ENCODE measurements at regions not wholly inside any gene's neighbourhood (a gene's known extent, or its start where the extent isn't known, plus 50 kb on each side); places are given as distances from the start of the nearest gene placed in this dataset.

DNA sequence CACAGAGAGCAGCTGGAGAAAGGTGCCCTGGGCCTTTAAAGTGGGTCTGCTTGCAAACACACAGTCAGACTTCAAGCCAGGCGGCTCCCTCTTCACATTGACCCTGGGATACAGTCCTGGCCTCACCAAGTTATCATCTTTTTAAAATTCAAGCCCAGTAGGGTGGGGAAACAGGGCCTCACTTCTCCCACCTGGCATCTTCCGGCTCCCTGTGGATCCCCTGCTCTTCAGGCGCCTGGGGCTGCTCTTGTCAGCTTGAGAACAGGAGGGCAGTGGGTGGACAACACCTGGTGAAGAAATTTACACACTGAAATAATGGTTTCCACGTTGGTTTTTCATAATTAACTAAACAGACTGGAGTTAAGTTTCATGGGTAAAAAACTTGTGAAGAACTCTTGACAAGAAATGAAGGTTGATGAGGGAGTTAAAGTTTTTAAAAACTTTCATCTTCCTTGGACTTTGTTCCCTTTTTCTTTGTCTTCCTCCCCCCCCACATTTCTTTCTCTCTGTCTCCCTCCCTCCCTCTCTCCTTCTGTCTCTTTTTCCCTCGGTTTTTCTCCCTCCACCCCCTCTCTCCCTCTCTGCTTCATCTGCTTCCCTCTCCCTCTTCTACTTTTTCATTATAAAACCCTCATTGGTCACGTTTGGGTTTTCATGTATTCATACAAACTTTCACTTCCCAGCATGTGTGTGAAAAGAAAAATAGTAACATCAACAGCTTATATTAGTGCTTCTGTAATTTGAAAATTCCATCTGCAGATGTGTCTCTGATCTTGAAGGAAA, 219.6 kb downstream of the DMRT2 start:
- no peak for DNase-seq

DNA sequence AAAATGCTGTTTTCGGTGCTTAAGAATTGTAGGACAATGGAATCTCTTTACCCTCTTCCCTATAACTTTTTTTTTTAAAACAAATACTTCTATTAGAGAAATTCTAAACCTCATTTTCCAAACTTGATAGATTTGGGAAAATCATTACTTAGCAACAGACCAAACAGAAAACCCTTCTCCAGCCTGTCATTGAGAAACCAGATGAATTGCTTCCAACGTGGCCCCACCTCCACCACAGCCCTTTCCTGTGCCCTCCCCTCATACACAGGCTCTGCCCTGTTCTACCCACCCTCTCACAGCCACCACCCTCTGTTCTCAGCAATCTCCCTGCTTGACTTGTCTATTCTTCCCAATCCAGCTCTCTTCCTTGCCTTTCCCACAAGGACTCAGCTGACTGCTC, 221.2 kb downstream of the DMRT2 start:
- DNase-seq: no peak

DNA sequence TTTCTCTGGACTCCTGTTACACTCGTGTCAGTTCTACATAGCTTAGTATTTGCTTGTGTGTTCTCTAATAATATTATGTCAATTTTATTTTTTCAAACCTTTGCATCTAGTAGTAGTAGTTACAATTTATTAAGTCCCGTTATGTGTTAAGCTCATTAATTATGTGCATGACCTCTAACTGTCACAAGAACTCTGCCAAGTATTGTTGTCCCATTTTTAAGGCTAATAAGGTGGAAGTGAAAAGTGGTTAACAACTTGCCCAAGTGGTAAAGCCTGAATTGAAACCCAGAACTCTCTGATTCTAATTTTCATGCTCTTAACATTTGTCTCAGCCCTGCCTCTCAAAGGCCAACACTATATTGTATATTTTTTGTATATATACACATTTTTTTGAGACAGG, 221.6 kb downstream of the DMRT2 start:
- no peak for DNase-seq

DNA sequence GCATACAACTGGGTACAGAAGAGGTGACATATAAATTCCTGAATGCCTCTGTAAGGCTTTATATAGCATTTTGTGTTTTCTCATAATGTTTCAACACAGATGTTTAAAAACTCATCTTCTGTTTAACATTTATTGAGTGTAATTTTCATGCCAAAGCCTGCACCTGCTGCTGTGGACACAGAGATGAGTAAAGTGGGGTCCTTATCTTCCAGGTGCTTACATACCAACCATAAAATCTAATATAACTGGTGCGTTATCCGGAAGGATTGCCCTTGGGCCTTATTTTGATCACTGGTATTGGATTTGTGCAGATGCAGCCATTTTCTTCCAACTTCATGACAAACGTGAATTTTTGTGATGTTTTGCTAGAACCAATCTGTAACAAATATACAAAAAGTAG, 222.3 kb downstream of the DMRT2 start:
- no peak for DNase-seq

DNA sequence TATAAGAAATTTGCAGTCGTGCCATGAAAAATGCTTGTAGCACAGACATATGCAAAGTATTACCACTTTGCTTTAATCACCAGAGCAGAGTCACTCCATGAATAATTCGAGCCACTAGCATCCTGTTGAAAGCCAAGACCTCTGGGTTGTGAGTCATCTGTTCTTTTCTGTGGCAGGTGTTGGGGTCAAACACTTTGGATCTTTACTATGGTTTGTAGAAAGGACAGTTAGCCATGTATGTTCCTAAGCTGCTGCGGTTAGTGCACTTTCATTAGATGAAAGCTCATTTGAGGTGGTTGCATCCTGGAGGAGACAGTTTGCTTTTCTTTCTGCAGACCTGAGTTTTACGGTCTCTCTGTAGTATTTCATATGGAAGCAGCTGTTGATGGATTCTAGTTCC, 223.7 kb downstream of the DMRT2 start:
- no peak for DNase-seq

DNA sequence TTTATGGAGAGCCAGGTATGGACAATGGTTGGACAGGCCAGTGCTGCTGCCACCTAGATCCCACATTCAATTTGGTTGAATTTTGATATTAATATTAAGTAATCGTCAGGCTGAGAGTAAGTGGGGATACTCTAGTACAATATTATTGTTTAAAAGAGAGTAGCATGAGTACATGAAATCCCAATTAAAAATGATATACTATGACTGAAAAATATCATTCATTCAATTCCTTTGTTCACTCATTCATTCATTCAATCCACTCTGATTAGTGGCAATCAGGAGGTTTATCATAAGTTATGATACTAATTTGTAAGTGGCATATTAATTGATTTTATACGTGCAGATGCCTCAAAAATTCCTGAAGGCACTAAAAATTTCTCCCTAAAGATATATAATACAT, 224.2 kb downstream of the DMRT2 start:
- no peak for DNase-seq

DNA sequence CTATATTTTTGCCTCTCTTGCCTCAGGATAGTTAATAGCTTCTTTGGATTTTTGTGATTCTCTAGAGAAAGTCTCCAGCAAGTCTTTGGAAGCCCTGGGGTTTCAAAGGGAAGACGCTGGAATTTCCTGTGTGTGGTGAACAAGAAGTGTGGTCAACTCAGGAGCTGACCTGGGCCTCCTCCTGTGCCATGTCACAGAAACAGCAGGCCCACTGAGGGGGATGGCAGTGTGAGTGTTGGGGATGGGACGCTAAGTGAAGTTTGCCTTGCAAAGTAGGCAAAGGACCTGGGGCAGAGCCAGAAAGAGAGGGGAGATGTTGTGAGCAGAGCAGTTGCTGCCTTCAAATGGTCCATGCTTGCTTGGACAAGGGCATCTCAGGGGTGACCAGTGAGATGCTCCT, 226.3 kb downstream of the DMRT2 start:
- no peak for DNase-seq

DNA sequence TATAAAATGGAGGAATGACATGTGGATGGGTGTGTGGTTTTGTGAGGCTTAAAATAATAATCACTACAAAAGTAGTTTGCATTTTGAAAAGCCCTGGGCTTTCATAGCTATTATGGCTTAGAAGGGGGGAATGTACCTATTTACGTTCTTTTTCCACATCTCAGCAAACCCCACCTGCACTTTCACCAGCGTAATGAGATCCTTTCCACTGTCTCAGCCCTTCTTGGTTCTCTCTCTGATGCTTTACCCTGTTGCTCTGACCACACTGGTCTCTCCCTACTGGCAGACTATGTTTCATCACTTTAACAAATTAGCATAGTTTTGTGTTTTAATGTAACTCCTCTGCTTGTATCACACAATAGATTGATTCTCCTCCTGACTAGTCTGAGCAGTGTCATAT, 234.6 kb downstream of the DMRT2 start:
- DNase-seq: no peak

DNA sequence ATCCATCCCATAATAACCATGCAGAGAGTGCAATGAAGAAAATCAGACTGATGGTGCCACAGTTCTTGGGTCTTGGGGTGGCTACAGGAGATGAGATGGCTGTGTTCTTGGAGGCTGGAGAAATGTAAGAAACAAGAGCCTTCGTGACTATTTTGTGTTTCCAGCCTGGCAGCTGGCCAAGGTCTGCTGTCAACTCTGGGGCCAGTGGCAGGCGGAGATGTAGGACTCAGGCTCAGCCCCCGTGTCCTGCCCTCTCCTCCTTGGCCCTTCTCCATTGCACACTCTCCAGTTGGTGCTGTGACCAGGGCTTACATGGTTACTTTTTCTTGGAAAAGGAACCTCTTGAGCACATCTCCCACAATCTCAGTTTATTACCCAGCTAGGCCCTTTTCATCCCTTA, 235.4 kb downstream of the DMRT2 start:
- DNase-seq: no peak

DNA sequence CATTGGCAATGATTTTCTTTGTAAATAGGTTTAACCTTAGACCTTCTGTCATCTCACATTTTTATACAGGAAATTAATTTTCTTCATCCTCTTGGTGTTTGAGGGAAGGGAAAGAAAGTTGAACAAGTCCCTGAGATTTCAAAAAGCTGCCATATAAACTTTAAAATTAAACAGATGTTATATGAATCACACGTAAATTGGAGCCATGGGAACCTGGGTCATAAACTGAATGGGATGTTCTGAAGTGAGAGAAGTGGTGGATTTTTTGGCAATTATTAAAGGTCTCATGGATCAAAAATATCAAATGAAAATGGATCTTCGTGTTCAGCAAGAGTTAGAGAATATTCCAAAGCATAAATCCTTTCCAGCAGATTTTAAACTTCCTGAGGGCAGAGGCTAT, 242.2 kb downstream of the DMRT2 start:
- DNase-seq: no peak

DNA sequence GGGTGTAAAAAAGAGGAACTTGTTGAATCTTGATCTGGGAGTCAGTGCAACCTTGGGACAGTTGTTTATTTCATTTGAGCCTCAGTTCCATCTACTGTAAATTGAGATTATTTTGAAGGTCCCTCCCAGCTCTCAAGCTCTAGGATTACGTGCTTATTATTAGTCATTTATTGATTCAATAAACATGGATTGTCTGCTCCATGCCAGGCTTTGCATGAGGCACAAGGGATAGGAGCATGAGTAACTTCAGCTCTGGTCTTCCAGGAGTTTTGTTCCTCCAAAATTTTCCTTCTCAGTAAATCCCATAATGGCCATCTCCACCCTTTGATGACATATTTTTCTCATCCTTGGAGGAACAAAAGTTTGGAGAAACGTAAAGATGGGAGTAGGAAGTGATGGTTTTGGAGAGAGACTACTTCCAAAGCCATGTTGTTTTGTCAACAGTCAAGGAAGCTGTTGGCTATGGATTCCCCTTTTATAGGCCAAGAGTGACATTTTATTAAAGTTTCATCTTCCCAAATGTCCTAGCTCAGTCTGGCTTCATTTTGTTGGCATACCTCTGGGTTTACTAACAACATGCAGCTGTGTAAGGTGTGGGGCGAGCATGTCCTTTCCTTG, 244.6 kb downstream of the DMRT2 start:
- no peak for DNase-seq

DNA sequence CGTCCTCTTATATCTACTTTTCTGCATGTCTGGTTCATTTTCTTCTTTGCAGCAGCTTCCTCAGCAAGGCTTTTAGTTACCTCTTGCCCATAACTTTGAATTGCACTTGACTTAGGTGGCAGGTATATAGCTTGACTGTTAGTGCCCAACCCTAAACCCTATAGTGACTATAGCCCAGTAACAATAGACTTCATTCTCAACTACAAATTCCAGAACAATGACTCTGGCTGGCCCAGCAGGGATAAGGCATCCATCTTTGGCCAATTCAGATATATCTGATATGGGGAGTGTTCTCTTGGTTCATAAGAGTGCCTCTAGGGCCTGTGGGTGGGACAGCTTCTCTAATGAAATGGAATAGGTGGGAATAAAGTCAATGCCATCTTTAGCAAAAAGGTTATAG, 246.2 kb downstream of the DMRT2 start:
- no peak for DNase-seq

DNA sequence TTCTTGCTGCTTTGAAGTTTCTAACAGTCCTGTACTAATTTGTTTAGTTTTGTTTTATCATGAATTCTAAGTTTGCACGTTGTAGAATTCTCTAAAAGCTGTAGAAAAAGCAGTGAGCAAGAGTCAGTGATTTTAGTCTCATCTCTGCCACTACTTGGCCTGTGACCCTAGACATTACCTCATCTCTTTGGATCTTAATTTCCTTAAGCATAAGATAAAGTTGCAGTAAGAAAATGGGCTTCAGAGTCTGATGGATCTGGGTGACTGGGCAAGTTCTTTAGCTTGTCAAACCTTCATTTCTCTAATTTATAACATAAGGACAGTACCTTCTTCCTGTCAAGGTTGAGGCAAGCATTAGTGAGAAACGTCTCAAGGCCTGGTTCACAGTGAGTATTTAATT, 247.9 kb downstream of the DMRT2 start:
- DNase-seq: no peak

DNA sequence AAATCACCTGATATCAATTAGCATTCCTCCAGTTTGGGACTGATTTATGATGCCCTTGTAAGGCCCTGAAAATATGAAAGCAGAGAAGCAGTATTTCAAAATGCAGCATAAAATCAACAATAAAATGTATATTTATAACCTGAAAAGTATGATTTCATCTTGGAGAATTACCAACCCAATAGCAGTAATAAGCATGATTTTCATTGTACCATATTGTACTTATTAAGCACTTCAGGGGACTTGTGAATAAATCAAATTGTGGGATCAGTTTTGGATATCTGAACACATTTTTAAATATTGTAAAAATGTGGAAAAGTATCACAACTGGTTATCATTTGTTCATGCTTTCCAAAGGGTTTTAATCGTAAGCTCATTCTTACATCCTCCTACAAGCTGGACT, 250.8 kb downstream of the DMRT2 start:
- DNase-seq: no peak

DNA sequence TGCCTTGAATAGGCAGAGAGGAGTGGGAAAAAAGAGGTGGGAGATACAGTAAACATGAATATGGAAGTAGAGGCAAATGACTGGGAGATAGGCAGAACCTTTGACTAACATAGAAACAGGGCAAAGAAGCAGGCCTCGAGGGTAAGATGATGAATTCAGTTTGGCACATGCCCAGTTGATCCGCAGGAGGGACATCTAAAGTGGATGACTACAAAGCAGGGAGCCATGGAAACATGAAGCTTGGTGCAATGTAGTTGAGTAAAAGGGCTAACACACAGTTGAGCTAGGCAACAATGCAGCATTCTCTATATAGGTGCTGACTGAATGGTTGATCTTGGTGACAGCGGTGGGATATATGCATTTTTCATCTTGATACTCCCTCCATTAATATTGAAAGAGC, 253.8 kb downstream of the DMRT2 start:
- no peak for DNase-seq

DNA sequence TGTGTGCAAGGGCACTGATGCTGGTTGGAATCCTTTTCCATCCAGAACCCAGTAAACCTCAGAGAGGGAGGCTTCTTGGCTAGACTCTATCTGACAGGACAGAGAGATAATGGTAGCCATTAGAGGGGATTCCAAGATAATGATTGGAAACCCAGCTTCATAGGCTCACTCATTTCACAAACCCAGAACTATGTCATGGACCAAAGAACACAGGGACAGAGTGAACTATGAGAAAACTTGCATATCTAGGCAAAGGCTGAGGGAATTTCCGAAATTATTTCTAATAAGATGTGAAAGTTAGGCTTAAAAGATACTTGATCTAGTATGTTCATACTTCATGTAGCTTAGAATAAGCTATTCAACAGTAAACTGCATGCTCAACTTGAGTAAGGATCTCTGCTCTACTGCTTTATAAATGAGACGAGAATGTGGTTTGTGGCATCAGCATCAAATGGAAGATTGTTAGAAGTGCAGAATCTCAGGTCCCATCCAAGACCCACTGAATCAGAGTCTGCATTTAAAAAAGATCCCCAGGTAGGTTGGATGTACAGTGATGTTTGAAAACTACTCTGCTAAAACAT, 261.4 kb downstream of the DMRT2 start:
- DNase-seq: no peak

DNA sequence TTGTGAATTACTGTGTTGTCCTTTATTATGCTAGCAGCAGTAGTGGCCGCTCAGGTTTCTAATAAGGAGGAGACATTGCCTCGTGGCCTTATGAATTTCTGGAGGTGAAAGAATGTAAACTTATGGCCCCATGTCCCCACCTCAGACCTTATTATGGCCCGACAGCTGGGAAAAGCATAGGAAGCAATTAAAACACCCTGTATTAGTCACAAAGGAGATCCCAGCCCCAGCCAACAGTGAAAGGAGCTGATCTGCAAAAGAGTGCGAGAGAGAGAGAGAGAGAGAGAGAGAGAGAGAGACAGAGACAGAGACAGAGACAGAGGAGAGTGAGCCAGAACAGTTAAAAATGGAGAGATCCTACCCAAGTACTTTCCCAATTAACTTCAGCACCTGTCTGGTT, 269.3 kb downstream of the DMRT2 start:
- no peak for DNase-seq

DNA sequence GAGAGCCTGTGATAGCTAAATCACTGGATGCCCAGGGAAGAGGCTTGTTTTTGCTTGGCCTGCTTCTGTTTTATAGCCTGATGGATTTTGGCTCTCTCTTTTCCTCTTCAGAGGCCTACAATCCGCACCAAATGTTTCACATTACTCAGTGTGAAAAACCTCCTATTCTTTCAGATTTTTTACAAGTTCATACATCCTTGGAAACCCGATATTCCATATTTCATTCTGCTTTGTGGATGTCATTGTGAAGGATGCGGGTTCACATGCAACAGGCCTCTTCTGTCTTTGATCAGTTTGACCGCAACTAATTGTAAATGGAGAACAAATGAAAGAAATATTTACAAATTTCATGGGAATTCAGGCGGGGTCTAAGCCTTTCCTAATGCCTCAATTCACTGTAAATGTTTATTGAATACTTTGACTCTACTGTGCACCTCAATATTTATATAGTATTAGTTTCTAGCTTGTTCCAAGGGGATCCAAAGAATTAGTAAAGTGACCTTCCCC, 269.9 kb downstream of the DMRT2 start:
- DNase-seq: no peak

DNA sequence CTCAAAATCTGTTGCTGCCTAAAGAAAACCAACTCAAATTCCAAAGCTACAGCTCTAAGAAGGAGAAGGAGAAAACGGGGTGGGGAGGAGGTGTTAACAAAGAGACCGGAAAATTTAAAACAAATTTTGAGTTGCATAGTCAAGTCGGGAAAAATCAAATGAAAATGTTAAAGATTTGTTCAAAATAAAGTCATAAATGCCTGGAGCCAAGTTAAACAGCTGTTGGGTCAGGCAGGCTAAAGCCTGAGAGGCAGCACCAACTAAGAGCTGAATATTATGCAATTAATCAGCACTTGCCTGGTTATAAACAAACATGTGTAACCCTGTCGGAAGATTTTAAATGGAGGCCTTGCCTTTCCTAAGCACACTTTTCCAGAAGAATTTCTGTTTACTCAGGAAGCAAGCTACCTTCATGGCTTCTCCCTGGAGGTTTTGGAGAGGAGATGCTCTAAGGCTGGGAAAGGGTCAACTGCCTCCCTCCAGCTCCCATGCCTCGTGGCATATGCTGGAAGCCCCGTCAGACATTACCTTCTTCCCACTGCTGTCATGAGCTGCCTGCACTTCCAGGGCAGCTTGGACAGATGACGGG, 270.5 kb downstream of the DMRT2 start:
- DNase-seq: no peak

DNA sequence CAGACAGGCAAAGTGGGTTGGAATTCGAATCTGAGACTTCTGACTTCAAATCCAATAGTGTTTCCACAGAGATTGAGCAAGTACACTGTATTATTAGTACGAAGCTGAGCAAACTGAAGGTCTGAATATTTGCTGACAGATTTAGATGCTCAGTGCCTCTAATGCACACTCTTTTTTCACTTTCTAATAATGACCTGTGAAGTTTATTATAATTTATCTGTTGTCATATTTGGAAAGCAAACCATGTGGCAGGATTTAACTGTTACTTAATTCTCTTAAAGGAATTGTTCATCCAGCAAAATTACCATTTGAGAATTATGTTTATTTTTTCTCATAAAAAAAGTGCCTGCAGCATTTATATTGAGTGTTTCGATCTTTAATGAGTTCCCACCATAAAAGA, 277.3 kb downstream of the DMRT2 start:
- DNase-seq: no peak

DNA sequence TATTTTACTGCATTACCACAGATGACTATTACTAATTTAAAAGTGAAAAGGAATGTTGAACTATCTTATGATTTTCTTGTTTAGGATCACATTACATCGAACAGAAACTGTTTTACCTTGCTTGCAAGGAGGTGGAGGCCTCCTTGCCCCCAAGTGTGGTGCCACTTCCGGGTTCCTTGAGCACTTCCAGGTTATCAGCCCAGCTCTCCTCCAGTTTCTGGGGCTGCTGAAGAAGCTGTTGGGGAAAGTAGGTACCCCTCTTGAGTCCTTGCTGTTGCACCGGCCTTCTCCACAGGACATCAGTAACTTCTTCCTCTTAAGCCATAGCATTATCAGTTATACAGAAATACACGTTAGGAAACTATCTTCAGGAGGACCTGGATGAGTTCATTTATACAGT, 278.2 kb downstream of the DMRT2 start:
- DNase-seq: no peak

DNA sequence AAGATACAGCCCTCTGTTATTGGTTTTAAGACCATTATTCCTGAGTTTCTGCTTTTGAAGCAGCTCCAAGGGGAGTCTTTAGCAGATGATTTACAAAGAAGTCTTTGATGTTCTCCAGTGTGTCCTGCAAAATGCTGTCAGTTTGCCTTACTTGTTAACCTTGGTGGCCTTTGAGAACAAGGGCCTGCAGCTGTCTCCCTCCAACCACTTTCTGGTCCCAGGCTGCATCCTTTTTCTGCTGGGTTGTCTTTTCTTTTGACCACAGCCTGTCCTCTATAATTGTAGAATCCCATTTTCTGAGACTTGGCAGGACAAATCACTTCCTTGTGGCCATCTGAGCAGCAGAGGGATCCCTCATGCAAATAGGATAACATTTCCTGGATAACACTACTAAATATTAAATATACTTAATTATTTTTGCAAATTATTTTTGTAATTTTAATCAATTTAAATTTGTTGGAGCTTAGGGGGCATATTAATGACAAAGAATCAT, 281.4 kb downstream of the DMRT2 start:
- DNase-seq: no peak

DNA sequence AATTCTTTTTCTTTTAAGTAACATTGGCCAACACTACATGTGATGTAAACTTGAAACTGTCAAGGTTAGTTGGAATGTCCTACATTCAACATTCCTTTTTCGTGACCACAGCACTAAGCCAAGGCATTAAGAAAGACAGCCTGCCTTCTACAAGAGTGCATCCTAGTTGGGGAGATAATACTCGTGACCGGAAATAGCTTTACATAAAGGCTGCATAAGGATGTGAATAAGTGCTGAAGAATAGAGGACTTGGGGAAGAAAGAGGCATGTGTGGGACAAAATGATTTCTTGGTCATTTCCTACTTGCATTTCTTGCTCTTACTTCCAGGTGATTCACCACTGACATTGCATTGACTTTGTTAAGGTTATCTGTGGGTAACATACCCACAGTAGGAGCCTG, 282.0 kb downstream of the DMRT2 start:
- no peak for DNase-seq

DNA sequence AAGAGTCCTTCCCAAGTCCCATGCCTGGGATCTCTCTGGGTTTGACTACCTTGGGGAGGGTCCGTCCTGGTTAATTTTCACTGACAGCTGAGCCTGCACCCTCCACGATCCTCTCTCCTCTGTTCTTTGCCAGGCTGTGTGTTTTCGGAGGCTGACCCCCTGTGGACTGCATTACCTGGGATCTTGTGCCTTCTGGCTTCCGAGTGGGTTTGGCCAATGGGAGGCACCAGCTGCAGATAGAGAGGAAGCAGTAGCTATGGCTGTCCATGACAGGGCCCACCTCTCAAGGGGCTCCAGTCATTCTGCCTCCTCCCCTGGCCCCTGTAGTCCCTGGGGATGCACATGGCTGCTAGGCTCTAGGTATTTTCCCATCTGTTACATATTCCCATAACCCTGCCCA, 285.0 kb downstream of the DMRT2 start:
- DNase-seq: no peak
